Adrenal gland (tissue), 5 donors: ENCODE measurements at regions not wholly inside any gene's neighbourhood (a gene's known extent, or its start where the extent isn't known, plus 50 kb on each side); places are given as distances from the start of the nearest gene placed in this dataset.

ENCODE experiments used
- POLR2A ChIP-seq, 2 donors: fragments of 450-650 bp; IDR thresholded peaks; one replicate each; pipeline ENCODE4 v1.6.1; 2017; ENCODE audit warnings: antibody characterized with exemption in 2 of 2, mild to moderate bottlenecking in 2 of 2, moderate library complexity in 1 of 2
- TF ChIP-seq, protein P1 (sequence below), 6 experiments: fragments of 450-650 bp in 4 of 6; fragments of 200-600 bp in 2 of 6; sonication (generic) in 1 of 6; IDR thresholded peaks; 1 replicate in 5 of 6; 2 replicates in 1 of 6; pipeline versions ENCODE4 v1.5.1 to v1.8.0; 2016 to 2021; ENCODE audit warnings: antibody characterized with exemption in 6 of 6, mild to moderate bottlenecking in 2 of 6, moderate library complexity in 1 of 6
- donor health status: DM: no; HTN: no; CAD: no.

DNA sequence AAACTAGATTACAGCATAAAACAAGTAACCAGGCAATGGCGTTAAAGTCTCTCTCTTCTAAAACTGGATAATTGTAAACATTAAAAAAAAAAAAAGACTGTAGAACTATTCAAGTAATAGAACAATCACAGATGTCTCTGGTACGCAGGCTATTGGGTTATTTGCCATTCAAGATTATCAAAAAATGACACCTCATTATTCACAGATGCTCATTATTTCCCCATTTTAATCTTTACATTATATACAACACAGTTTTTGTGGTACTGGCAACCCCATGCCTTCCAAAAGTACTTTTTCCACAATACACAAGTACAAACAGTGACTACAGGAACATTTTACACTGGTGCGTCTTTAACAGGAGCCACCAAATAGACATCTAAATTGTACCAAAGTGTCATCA lies 109.4 kb downstream of the ZNF608 start:
- TF ChIP-seq, protein P1, sequence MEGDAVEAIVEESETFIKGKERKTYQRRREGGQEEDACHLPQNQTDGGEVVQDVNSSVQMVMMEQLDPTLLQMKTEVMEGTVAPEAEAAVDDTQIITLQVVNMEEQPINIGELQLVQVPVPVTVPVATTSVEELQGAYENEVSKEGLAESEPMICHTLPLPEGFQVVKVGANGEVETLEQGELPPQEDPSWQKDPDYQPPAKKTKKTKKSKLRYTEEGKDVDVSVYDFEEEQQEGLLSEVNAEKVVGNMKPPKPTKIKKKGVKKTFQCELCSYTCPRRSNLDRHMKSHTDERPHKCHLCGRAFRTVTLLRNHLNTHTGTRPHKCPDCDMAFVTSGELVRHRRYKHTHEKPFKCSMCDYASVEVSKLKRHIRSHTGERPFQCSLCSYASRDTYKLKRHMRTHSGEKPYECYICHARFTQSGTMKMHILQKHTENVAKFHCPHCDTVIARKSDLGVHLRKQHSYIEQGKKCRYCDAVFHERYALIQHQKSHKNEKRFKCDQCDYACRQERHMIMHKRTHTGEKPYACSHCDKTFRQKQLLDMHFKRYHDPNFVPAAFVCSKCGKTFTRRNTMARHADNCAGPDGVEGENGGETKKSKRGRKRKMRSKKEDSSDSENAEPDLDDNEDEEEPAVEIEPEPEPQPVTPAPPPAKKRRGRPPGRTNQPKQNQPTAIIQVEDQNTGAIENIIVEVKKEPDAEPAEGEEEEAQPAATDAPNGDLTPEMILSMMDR (IDR thresholded peaks at IDR 0.05), result no peak
- TF ChIP-seq POLR2A (IDR thresholded peaks at IDR 0.05), result no peak
